ENCODE measurements at regions not wholly inside any gene's neighbourhood (a gene's known extent, or its start where the extent isn't known, plus 50 kb on each side); places are given as distances from the start of the nearest gene placed in this dataset.

DNA sequence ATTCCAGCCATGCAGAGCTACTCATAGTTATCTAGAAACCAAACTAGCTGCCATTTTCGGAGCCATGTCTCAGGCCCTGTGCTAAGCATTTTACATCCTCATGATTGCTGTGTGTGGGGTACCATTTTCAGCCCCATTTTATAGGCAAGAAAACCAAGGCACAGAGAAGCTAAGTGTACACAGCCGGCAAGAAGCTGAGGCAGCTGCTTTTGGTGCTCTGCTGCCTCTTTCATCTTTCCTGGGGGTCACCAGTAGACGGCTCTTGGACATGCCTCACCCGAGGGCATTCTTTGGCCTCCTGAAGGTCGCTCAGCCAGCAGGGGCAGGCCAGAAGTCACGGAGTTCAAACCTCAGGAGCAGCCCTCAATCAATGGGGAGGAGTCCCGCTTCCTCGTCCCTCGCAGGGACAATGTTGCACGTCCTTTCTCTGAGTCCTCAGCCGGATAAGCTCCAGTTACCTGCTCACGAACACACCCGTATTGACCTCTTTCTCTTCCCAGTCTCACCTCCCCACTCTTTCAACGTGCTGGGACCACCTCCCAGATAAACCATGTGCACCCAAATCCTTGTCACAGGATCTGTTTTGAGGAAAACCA, 82.6 kb upstream of the BLCAP start:
- Histone ChIP-seq H3K27me3 (ENCODE audit: control insufficient read depth in 4 of 4, insufficient read depth in 4 of 4, low read length in 3 of 4) (no peaks in the 10 kb centered on the region), H3K4me1 (ENCODE audit: control insufficient read depth in 4 of 4, insufficient read depth in 4 of 4, low read length in 3 of 4) (no peaks in the 10 kb centered on the region), H3K27ac (ENCODE audit: low read depth in 1 of 2, low read length in 2 of 2) (no peak overlapping the region), H3K9me3 (ENCODE audit: control insufficient read depth in 4 of 4, low read length in 3 of 4) (no peaks in the 10 kb centered on the region), H3K36me3 (ENCODE audit: control insufficient read depth in 4 of 4, insufficient read depth in 3 of 4, low read depth in 1 of 4, low read length in 3 of 4) (no peaks in the 10 kb centered on the region), H3K4me3 (ENCODE audit: low read depth in 1 of 3, low read length in 3 of 3) (no peak overlapping the region), H3K9ac (ENCODE audit: low read depth in 1 of 2, low read length in 2 of 2) (no peak overlapping the region)
- TF ChIP-seq JUND (IDR thresholded peaks at IDR 0.05) (no peak), FOXA1 (IDR thresholded peaks at IDR 0.05) (no peak), YY1 (IDR thresholded peaks at IDR 0.05) (no peak), GABPA (IDR thresholded peaks at IDR 0.05 in 1 of 2, conservative IDR thresholded peaks at IDR 0.05 in 1 of 2) (no peak), SP1 (IDR thresholded peaks at IDR 0.05) (no peak), EGR1 (IDR thresholded peaks at IDR 0.05; ENCODE audit: low read depth in 2 of 2) (no peak), ATF3 (IDR thresholded peaks at IDR 0.05) (no peak), RAD21 (IDR thresholded peaks at IDR 0.05) (no peak), NR2F2 (IDR thresholded peaks at IDR 0.05) (no peak), HNF4G (IDR thresholded peaks at IDR 0.05) (no peak), RXRA (IDR thresholded peaks at IDR 0.05) (no peak), MAX (IDR thresholded peaks at IDR 0.05) (no peak), FOXA2 (IDR thresholded peaks at IDR 0.05) (no peak), ZBTB33 (IDR thresholded peaks at IDR 0.05) (no peak), TAF1 (conservative IDR thresholded peaks at IDR 0.05) (no peak), HNF4A (conservative IDR thresholded peaks at IDR 0.05) (no peak)
- TF ChIP-seq, protein P1, sequence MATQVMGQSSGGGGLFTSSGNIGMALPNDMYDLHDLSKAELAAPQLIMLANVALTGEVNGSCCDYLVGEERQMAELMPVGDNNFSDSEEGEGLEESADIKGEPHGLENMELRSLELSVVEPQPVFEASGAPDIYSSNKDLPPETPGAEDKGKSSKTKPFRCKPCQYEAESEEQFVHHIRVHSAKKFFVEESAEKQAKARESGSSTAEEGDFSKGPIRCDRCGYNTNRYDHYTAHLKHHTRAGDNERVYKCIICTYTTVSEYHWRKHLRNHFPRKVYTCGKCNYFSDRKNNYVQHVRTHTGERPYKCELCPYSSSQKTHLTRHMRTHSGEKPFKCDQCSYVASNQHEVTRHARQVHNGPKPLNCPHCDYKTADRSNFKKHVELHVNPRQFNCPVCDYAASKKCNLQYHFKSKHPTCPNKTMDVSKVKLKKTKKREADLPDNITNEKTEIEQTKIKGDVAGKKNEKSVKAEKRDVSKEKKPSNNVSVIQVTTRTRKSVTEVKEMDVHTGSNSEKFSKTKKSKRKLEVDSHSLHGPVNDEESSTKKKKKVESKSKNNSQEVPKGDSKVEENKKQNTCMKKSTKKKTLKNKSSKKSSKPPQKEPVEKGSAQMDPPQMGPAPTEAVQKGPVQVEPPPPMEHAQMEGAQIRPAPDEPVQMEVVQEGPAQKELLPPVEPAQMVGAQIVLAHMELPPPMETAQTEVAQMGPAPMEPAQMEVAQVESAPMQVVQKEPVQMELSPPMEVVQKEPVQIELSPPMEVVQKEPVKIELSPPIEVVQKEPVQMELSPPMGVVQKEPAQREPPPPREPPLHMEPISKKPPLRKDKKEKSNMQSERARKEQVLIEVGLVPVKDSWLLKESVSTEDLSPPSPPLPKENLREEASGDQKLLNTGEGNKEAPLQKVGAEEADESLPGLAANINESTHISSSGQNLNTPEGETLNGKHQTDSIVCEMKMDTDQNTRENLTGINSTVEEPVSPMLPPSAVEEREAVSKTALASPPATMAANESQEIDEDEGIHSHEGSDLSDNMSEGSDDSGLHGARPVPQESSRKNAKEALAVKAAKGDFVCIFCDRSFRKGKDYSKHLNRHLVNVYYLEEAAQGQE (IDR thresholded peaks at IDR 0.05), result no peak
- no peak for DNase-seq (ENCODE audit: low spot score)
- WGBS, result 63% methylated on average over 14 of the region's 14 CpGs

- TF ChIP-seq RAD21 (IDR thresholded peaks at IDR 0.05) (no peak), NR2F2 (IDR thresholded peaks at IDR 0.05) (no peak), EGR1 (IDR thresholded peaks at IDR 0.05; ENCODE audit: low read depth in 2 of 2) (no peak), HNF4A (conservative IDR thresholded peaks at IDR 0.05) (no peak), ZBTB33 (IDR thresholded peaks at IDR 0.05) (no peak), RXRA (IDR thresholded peaks at IDR 0.05) (no peak), CTCF (IDR thresholded peaks at IDR 0.05; ENCODE audit: low read depth, low read length, missing input control) (no peak), YY1 (IDR thresholded peaks at IDR 0.05) (no peak), HNF4G (IDR thresholded peaks at IDR 0.05) (no peak), JUND (IDR thresholded peaks at IDR 0.05) (no peak)
- TF ChIP-seq, protein P1 (IDR thresholded peaks at IDR 0.05), result no peak
These were observed 75.0 kb upstream of the BLCAP start for GRCh38 chr20:37602634-37603033.

More at GRCh38 chr20:37602634-37603033, 75.0 kb upstream of the BLCAP start:
- Histone ChIP-seq H3K27me3 (ENCODE audit: control insufficient read depth in 4 of 4, insufficient read depth in 4 of 4, low read length in 3 of 4) (peaks cover 0 to under 1% (median 0%) of the 10 kb centered on the region in 4 donors), H3K4me3 (ENCODE audit: low read depth in 1 of 3, low read length in 3 of 3) (no peak overlapping the region), H3K9me3 (ENCODE audit: control insufficient read depth in 4 of 4, low read length in 3 of 4) (no peaks in the 10 kb centered on the region), H3K27ac (ENCODE audit: low read depth in 1 of 2, low read length in 2 of 2) (no peak overlapping the region), H3K4me1 (ENCODE audit: control insufficient read depth in 4 of 4, insufficient read depth in 4 of 4, low read length in 3 of 4) (no peaks in the 10 kb centered on the region), H3K36me3 (ENCODE audit: control insufficient read depth in 4 of 4, insufficient read depth in 3 of 4, low read depth in 1 of 4, low read length in 3 of 4) (no peaks in the 10 kb centered on the region), H3K9ac (ENCODE audit: low read depth in 1 of 2, low read length in 2 of 2) (no peak overlapping the region)
- 71% methylated on average over 6 of the region's 6 CpGs for WGBS
- DNase-seq (ENCODE audit: low spot score), result no peak

Measured in liver (tissue), 8 donors.